ENCODE measurements at regions not wholly inside any gene's neighbourhood (a gene's known extent, or its start where the extent isn't known, plus 50 kb on each side); places are given as distances from the start of the nearest gene placed in this dataset.

DNA sequence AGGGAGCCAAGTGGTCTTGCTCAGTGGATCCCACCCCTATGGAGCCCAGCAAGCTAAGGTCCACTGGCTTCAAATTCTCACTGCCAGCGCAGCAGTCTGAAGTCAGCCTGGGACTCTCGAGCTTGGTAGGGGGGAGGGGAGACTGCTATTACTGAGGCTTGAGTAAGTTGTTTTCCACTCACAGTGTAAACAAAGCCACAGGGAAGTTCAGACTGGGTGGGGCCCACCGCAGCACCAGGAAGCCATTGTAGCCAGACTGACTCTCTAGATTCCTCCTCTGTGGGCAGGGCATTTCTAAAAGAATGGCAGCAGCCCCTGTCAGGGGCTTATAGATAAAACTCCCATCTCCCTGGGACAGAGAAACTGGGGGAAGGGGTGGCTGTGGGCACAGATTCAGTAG, 721.0 kb upstream of the NDST4 start:
- TF ChIP-seq, protein P1, sequence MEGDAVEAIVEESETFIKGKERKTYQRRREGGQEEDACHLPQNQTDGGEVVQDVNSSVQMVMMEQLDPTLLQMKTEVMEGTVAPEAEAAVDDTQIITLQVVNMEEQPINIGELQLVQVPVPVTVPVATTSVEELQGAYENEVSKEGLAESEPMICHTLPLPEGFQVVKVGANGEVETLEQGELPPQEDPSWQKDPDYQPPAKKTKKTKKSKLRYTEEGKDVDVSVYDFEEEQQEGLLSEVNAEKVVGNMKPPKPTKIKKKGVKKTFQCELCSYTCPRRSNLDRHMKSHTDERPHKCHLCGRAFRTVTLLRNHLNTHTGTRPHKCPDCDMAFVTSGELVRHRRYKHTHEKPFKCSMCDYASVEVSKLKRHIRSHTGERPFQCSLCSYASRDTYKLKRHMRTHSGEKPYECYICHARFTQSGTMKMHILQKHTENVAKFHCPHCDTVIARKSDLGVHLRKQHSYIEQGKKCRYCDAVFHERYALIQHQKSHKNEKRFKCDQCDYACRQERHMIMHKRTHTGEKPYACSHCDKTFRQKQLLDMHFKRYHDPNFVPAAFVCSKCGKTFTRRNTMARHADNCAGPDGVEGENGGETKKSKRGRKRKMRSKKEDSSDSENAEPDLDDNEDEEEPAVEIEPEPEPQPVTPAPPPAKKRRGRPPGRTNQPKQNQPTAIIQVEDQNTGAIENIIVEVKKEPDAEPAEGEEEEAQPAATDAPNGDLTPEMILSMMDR (IDR thresholded peaks at IDR 0.05) = no peak
- TF ChIP-seq TCF7L2 (IDR thresholded peaks at IDR 0.05; ENCODE audit: low read depth, low read length) (no peak), POLR2AphosphoS5 (IDR thresholded peaks at IDR 0.05; ENCODE audit: low read depth, low read length) (no peak)
